MM.1S (cell line): ENCODE measurements at regions not wholly inside any gene's neighbourhood (a gene's known extent, or its start where the extent isn't known, plus 50 kb on each side); places are given as distances from the start of the nearest gene placed in this dataset.

Experiments
- DNase-seq: peaks from one replicate; pipeline ENCODE4 v3.0.0-alpha.2; 2015
- H2AFZ ChIP-seq: fragments of 300-600 bp; sonication (generic); 2 replicates; pipeline ENCODE4 v1.6.0; 2016; ENCODE audit warnings: antibody characterized with exemption, low read length
- H3F3A ChIP-seq: fragments of 300-600 bp; sonication (generic); 2 replicates; pipeline ENCODE4 v1.6.1; 2016; ENCODE audit warnings: mild to moderate bottlenecking, antibody characterized with exemption, low read length, moderate library complexity, mixed read lengths; ENCODE audit not compliant: insufficient read depth
- H3K27ac ChIP-seq: fragments of 300-600 bp; sonication (generic); 2 replicates; pipeline ENCODE4 v1.5.1; 2016; ENCODE audit warnings: mild to moderate bottlenecking, low read length
- H3K27me3 ChIP-seq: fragments of 300-600 bp; sonication (generic); replicated peaks from 2 replicates; pipeline ENCODE4 v1.6.0; 2016; ENCODE audit warnings: low read length; ENCODE audit not compliant: insufficient read depth
- H3K36me3 ChIP-seq: fragments of 300-600 bp; sonication (generic); replicated peaks from 2 replicates; pipeline ENCODE4 v1.6.1; 2016; ENCODE audit warnings: mild to moderate bottlenecking, low read length, mixed read lengths; ENCODE audit not compliant: insufficient read depth
- H3K4me1 ChIP-seq: fragments of 300-600 bp; sonication (generic); 2 replicates; pipeline ENCODE4 v1.6.1; 2016; ENCODE audit warnings: low read length, mixed read lengths
- H3K4me2 ChIP-seq: fragments of 300-600 bp; sonication (generic); 2 replicates; pipeline ENCODE4 v1.6.0; 2016; ENCODE audit warnings: low read depth, low read length
- H3K4me3 ChIP-seq: fragments of 300-600 bp; sonication (generic); 2 replicates; pipeline ENCODE4 v1.5.1; 2016; ENCODE audit warnings: low read length, mixed read lengths
- H3K79me2 ChIP-seq: fragments of 300-600 bp; sonication (generic); 2 replicates; pipeline ENCODE4 v1.6.1; 2016; ENCODE audit warnings: mixed run types, low read length, mixed read lengths
- H3K9ac ChIP-seq: fragments of 300-600 bp; sonication (generic); 2 replicates; pipeline ENCODE4 v1.6.1; 2016; ENCODE audit warnings: low read length, mixed read lengths
- H3K9me2 ChIP-seq: fragments of 300-600 bp; sonication (generic); replicated peaks from 2 replicates; pipeline ENCODE4 v1.6.1; 2016; ENCODE audit warnings: mild to moderate bottlenecking, low read length, mixed read lengths; ENCODE audit not compliant: insufficient read depth
- H3K9me3 ChIP-seq: fragments of 300-600 bp; sonication (generic); replicated peaks from 2 replicates; pipeline ENCODE4 v1.6.1; 2016; ENCODE audit warnings: mild to moderate bottlenecking, low read length, mixed read lengths; ENCODE audit not compliant: insufficient read depth
- H4K20me1 ChIP-seq: fragments of 300-600 bp; sonication (generic); 2 replicates; pipeline ENCODE4 v1.6.1; 2016; ENCODE audit warnings: mild to moderate bottlenecking, low read length, moderate library complexity, mixed read lengths; ENCODE audit not compliant: insufficient read depth
- EZH2 ChIP-seq: fragments of 300-600 bp; sonication (generic); optimal IDR thresholded peaks from 2 replicates; pipeline ENCODE3; 2017; ENCODE audit warnings: low read depth, mild to moderate bottlenecking, antibody characterized with exemption, low read length, mixed read lengths
- EZH2phosphoT487 ChIP-seq: fragments of 300-600 bp; sonication (generic); IDR thresholded peaks from 2 replicates; pipeline ENCODE4 v1.6.1; 2018; ENCODE audit warnings: antibody characterized with exemption, low read length
- TF ChIP-seq, protein P1 (sequence below): fragments of 300-600 bp; sonication (generic); IDR thresholded peaks from 2 replicates; pipeline ENCODE4 v1.5.1; 2016; ENCODE audit warnings: antibody characterized with exemption, low read length, mixed read lengths

- Histone ChIP-seq H3K9ac (no peak overlapping the region), H2AFZ (no peak overlapping the region), H3F3A (no peaks in the 10 kb centered on the region), H3K36me3 (no peaks in the 10 kb centered on the region), H3K4me1 (no peaks in the 10 kb centered on the region), H3K27ac (no peak overlapping the region), H3K4me3 (no peak overlapping the region), H3K27me3 (no peaks in the 10 kb centered on the region), H3K9me3 (no peaks in the 10 kb centered on the region), H3K4me2 (no peak overlapping the region), H4K20me1 (no peaks in the 10 kb centered on the region), H3K79me2 (no peaks in the 10 kb centered on the region), H3K9me2 (no peaks in the 10 kb centered on the region)
- no peak for DNase-seq
- TF ChIP-seq EZH2phosphoT487 (no peak), EZH2 (no peak)
- TF ChIP-seq, protein P1, sequence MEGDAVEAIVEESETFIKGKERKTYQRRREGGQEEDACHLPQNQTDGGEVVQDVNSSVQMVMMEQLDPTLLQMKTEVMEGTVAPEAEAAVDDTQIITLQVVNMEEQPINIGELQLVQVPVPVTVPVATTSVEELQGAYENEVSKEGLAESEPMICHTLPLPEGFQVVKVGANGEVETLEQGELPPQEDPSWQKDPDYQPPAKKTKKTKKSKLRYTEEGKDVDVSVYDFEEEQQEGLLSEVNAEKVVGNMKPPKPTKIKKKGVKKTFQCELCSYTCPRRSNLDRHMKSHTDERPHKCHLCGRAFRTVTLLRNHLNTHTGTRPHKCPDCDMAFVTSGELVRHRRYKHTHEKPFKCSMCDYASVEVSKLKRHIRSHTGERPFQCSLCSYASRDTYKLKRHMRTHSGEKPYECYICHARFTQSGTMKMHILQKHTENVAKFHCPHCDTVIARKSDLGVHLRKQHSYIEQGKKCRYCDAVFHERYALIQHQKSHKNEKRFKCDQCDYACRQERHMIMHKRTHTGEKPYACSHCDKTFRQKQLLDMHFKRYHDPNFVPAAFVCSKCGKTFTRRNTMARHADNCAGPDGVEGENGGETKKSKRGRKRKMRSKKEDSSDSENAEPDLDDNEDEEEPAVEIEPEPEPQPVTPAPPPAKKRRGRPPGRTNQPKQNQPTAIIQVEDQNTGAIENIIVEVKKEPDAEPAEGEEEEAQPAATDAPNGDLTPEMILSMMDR: no peak
Measured at GRCh38 chr2:16374671-16375070, 291.0 kb downstream of the CYRIA start.

DNA sequence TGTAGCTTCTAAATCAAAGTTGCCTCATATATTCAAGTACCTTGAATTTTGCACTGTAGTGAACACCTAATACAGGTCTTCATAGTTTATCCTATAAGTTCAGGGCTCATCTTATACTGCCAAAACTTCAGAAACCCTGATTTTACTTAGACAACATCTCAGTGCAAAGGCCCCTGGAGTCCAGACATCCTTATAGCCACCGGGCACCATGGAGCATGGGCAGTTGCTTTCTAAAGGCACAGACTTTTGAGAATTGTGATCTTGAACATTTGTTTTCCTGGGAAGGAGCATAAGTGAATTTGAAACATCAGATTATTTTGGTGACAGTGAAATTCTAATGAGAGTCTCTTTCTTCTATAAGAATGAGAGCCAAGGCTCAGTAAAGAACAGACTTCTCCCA lies 292.3 kb downstream of the CYRIA start:
- no peaks in the 10 kb centered on the region for H3K4me1 ChIP-seq
- H4K20me1 ChIP-seq: no peaks in the 10 kb centered on the region
- TF ChIP-seq, protein P1: no peak
- no peak for TF ChIP-seq EZH2phosphoT487
- TF ChIP-seq EZH2: no peak
- H3K36me3 ChIP-seq: no peaks in the 10 kb centered on the region
- no peak overlapping the region for H2AFZ ChIP-seq
- no peak overlapping the region for H3K27ac ChIP-seq
- no peak for DNase-seq
- no peaks in the 10 kb centered on the region for H3K9me2 ChIP-seq
- H3K9me3 ChIP-seq: no peaks in the 10 kb centered on the region
- H3F3A ChIP-seq: no peaks in the 10 kb centered on the region
- no peak overlapping the region for H3K4me3 ChIP-seq
- H3K27me3 ChIP-seq: no peaks in the 10 kb centered on the region
- H3K9ac ChIP-seq: no peak overlapping the region
- no peaks in the 10 kb centered on the region for H3K79me2 ChIP-seq
- no peak overlapping the region for H3K4me2 ChIP-seq

- TF ChIP-seq, protein P1: no peak
- no peak for TF ChIP-seq EZH2phosphoT487
- no peak for TF ChIP-seq EZH2
- Histone ChIP-seq H3F3A (no peaks in the 10 kb centered on the region), H3K9me3 (no peaks in the 10 kb centered on the region), H4K20me1 (no peaks in the 10 kb centered on the region), H3K9ac (no peak overlapping the region), H3K27me3 (no peaks in the 10 kb centered on the region), H2AFZ (no peak overlapping the region), H3K4me1 (no peaks in the 10 kb centered on the region), H3K4me3 (no peak overlapping the region), H3K4me2 (no peak overlapping the region), H3K9me2 (no peaks in the 10 kb centered on the region), H3K79me2 (no peaks in the 10 kb centered on the region), H3K27ac (no peak overlapping the region), H3K36me3 (no peaks in the 10 kb centered on the region)
- DNase-seq: no peak
Measured at GRCh38 chr2:16371751-16372150, 293.9 kb downstream of the CYRIA start.
